RWPE1 (cell line): ENCODE measurements at regions not wholly inside any gene's neighbourhood (a gene's known extent, or its start where the extent isn't known, plus 50 kb on each side); places are given as distances from the start of the nearest gene placed in this dataset.

Source experiments
- CTCF ChIA-PET: fragments of 350-600 bp; sonication (Branson Sonifier 250); formaldehyde crosslinking; extraction: SDS; loops from one replicate; lab custom pipeline; 2021; lab: Yijun Ruan, JAX
- POLR2A ChIA-PET: fragments of 400-600 bp; formaldehyde crosslinking; extraction: SDS; loops from one replicate; lab custom pipeline; 2020; ENCODE audit warnings: antibody characterized with exemption; ENCODE audit not compliant: low non-redundant PET; lab: Yijun Ruan, JAX
- DNase-seq: peaks from one replicate; pipeline ENCODE4 v3.0.0; 2012; ENCODE audit warnings: low spot score
- H3K27ac ChIP-seq: fragments of 450-650 bp; 2 replicates; pipeline ENCODE4 v1.5.1; 2017
- TF ChIP-seq, protein P1 (sequence below): fragments of 450-650 bp; conservative IDR thresholded peaks from 2 replicates; pipeline ENCODE4 v1.5.1; 2017; ENCODE audit warnings: low read depth, mild to moderate bottlenecking

DNA sequence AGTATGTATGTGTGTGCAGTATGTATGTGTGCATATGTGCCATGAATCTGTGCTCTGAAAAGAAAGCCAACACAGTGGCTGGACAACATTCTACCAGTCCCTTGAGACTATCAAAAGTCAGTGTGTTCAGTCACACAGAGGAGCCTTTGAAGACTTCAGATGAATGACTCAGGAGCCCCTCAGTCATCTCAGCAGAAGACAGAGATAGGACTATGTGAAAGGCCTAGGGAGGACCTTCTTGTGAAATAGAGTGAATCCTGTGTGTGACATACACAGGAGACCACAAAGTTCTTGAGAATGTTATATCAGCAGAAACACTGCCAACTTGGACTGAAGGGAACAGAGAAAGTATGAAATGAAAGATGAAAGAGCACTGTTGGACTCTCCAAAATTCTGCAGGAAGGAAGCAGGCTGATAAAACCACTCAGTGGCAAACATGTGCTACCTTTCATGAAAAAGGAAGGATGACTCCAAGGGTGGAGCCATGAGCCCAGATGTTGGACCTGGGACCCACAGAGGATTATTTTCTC is 108.4 kb downstream of the METRNL start:
- H3K27ac ChIP-seq, result no peak overlapping the region
- DNase-seq, result no peak
- CTCF ChIA-PET, result no interaction called here
- TF ChIP-seq, protein P1, sequence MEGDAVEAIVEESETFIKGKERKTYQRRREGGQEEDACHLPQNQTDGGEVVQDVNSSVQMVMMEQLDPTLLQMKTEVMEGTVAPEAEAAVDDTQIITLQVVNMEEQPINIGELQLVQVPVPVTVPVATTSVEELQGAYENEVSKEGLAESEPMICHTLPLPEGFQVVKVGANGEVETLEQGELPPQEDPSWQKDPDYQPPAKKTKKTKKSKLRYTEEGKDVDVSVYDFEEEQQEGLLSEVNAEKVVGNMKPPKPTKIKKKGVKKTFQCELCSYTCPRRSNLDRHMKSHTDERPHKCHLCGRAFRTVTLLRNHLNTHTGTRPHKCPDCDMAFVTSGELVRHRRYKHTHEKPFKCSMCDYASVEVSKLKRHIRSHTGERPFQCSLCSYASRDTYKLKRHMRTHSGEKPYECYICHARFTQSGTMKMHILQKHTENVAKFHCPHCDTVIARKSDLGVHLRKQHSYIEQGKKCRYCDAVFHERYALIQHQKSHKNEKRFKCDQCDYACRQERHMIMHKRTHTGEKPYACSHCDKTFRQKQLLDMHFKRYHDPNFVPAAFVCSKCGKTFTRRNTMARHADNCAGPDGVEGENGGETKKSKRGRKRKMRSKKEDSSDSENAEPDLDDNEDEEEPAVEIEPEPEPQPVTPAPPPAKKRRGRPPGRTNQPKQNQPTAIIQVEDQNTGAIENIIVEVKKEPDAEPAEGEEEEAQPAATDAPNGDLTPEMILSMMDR, result no peak
- POLR2A ChIA-PET, result no interaction called here

DNA sequence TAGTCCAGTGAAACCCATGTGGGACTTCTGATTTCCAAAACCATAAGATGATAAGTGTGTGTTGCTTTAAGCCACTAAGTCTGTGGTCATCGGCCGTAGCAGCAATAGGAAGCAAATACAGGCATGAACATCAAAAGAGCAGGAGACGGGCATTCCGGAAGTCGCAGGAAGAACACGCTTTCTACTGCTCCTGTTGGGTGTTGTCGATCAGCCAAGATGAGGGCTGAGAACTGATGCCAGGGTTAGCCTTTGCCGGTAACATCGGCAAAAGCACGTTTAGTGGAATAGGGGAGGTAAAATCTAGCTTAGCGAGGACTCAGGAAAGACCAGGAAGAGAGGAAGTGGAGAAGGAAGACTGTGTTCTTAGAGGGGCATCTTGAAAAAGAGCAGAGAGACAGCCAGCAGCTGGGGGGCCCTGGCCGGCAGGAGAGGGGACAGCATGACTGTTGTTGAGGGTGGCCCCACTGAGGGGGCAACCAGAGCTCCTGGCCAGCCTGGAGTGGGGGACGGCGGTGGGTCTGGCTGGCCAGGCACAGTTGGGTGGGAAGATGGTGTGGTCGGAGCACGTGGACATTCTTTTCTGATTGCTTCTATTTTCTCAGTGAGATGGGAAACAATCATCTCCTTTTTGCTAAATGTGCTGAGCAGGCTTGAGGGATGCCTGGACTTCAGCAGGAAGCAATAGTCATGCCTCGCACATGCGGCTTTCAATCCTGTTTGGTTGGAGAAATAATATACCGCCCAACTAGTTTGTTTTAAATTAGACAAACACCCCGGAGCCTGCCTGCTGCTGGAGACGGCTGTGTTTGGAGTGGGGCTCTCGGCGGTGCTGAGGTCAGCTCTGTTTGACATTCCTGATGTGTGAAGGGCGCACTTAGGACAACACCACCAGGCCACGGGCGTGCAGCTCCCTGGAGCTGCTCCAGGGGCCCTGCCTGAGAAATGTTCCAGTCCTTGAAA is 109.9 kb downstream of the METRNL start:
- H3K27ac ChIP-seq, result no peak overlapping the region
- ChIA-PET CTCF (interaction anchor here (0.6 kb wide), 1 partner anchor 10 kb away, joined by 4 read pairs; no protein-coding TSS in a partner anchor), POLR2A (no interaction called here)
- DNase-seq, result no peak
- TF ChIP-seq, protein P1, result no peak

DNA sequence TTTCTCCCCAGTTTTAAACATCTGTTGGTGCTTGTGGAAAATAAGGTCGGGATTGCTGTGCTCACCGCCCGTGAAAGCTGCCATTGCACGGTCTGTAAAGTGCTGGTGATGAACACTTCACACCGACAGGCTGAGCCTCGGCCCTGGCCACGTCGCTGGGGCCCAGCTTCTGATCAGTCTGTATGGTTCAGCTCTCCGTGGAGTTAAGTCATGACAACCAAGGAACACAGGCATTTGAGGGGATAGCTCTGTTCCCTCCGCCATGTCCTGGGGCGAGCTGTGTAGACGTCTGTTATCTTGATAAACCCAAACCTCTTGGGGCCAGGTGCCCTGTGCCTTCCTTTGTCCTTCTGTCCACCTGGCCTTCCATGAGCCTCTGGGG is 110.6 kb downstream of the METRNL start:
- H3K27ac ChIP-seq, result no peak overlapping the region
- TF ChIP-seq, protein P1, result no peak
- no peak for DNase-seq
- POLR2A ChIA-PET, result no interaction called here
- CTCF ChIA-PET, result no interaction called here

DNA sequence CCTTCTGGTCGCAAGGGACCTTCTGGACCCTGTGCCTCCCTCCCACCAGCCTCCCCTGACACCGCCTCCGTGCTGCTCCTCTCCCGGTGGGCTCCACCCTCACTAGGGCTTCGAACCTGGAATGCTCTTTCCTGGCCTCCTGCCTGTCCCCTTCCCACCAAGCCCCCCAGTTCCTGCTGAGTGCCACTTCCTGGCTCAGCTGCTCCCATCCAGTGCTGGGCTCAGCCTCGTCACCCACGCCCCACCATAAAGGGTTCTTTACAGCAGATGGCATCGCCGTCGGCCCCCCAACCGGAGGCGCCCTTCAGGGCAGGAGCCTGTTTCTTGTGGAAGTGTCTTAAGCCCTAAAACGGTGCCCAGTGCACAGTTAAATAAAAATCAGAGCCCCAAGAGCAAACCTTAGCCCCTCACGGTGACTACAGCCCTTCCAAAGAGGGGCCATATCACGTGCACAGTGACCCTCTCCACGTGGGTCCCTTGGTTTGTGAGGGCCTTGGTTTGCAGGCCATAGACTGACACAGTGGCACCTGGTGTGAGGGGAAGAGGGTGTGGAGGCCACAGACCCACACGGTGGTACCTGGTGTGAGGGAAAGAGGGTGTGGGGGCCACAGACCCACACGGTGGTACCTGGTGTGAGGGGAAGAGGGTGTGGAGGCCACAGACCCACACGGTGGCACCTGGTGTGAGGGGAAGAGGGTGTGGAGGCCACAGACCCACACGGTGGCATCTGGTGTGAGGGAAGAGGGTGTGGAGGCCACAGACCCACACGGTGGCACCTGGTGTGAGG is 111.4 kb downstream of the METRNL start:
- no peak overlapping the region for H3K27ac ChIP-seq
- ChIA-PET POLR2A (no interaction called here), CTCF (no interaction called here)
- TF ChIP-seq, protein P1, result no peak
- no peak for DNase-seq

DNA sequence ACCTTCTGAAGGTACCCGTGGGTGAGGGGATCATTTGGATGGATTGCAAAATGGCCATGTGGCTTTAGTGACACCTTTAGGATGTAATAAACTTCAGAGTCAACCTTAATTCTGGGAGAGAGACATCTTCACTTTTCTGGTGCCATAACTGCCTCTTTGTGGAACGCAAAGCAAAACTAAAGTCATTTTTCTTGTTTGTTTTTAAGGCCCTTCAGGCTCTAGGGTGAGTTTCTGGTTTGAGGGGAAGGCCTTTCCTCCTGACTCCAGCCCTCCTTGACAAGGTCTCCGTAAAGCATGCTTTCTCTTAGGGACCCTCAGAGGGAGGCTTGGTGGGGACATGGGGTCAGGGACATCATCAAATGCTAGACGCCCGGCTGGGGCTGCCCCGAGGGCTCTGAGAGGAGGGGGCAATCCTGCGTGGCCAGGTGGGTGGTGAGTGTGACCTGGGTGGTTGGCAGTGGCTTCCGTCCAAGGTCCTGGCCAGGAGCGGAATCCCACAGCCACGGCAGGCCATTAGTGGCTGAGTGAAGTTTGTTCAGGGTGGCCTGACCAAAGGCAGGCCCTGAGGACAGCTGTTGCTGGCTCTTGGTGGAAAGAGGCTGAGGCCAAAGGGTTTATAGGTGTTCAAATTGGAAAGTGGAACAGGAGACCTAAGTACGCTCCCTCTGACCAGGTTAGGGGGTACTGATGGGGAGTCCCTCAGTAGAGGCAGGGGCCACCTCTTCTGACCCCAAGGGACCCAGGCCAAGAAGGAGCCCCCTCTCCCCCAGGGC is 112.2 kb downstream of the METRNL start:
- CTCF ChIA-PET, result no interaction called here
- TF ChIP-seq, protein P1, result no peak
- POLR2A ChIA-PET, result no interaction called here
- peak overlapping the region; percentile 57 for H3K27ac ChIP-seq
- no peak for DNase-seq
